Cardiac fibroblast (primary cell): ENCODE measurements at regions not wholly inside any gene's neighbourhood (a gene's known extent, or its start where the extent isn't known, plus 50 kb on each side); places are given as distances from the start of the nearest gene placed in this dataset.
"Not testable (repeated sequence)": the region's sequence is repeated elsewhere in the genome, so short reads cannot be mapped to it uniquely, and the experiment has no call there.

Experiments
- DNase-seq, 2 donors: peaks; one replicate each; pipeline versions ENCODE4 v3.0.0 to v3.0.0-alpha.2; 2010; ENCODE audit warnings: low read depth in 2 of 2
- H3K4me3 ChIP-seq, 2 donors: replicated peaks in 1 of 2; 1 replicate in 1 of 2; 2 replicates in 1 of 2; pipeline ENCODE4 v1.5.1; 2011; ENCODE audit warnings: low read depth in 2 of 2, low read length in 2 of 2, mild to moderate bottlenecking in 2 of 2, moderate library complexity in 1 of 2
- CTCF ChIP-seq: IDR thresholded peaks from one replicate; pipeline ENCODE4 v1.5.1; 2011; ENCODE audit warnings: low read depth, mild to moderate bottlenecking, low read length, inconsistent platforms

GRCh38 chr4:126513596-126513995 lies 1119.2 kb upstream of the INTU start:
- TF ChIP-seq CTCF = no peak

GRCh38 chr4:126520731-126521130 lies 1112.0 kb upstream of the INTU start:
- DNase-seq = no peak
- TF ChIP-seq CTCF = no peak
- H3K4me3 ChIP-seq = no peak overlapping the region

More at GRCh38 chr4:126513596-126513995, 1119.2 kb upstream of the INTU start:
- no peak for DNase-seq
- H3K4me3 ChIP-seq = no peak overlapping the region

- H3K4me3 ChIP-seq = not testable (repeated sequence)
Observed at GRCh38 chr4:126525400-126525799, 1107.4 kb upstream of the INTU start.

GRCh38 chr4:126526335-126526734 lies 1106.4 kb upstream of the INTU start:
- TF ChIP-seq CTCF = no peak
- no peak overlapping the region for H3K4me3 ChIP-seq
- DNase-seq = no peak

More at GRCh38 chr4:126525400-126525799, 1107.4 kb upstream of the INTU start:
- DNase-seq = not testable (repeated sequence)

GRCh38 chr4:126529997-126530396 lies 1102.8 kb upstream of the INTU start:
- no peak overlapping the region for H3K4me3 ChIP-seq
- TF ChIP-seq CTCF = no peak
- no peak for DNase-seq

- no peak for TF ChIP-seq CTCF
- peak; percentile 39 to 52 for DNase-seq
- no peak overlapping the region for H3K4me3 ChIP-seq
Observed at GRCh38 chr4:126530996-126531585, 1101.7 kb upstream of the INTU start.

- no peak overlapping the region for H3K4me3 ChIP-seq
- DNase-seq = peak in 1 of 2 donors; percentile 1
- no peak for TF ChIP-seq CTCF
Observed at GRCh38 chr4:126532527-126532926, 1100.2 kb upstream of the INTU start.
